Spleen (tissue), 7 donors: ENCODE measurements at regions not wholly inside any gene's neighbourhood (a gene's known extent, or its start where the extent isn't known, plus 50 kb on each side); places are given as distances from the start of the nearest gene placed in this dataset.

Experiments
- CTCF ChIP-seq, 11 experiments: fragments of 200-600 bp in 7 of 11; fragments of 450-650 bp in 4 of 11; sonication (generic) in 4 of 11; IDR thresholded peaks in 8 of 11; conservative IDR thresholded peaks in 3 of 11; 1 replicate in 7 of 11; 2 replicates in 4 of 11; pipeline versions ENCODE4 v1.4.0 to v1.8.0; 2016 to 2021; ENCODE audit warnings: antibody characterized with exemption in 11 of 11, inconsistent platforms in 4 of 11, mild to moderate bottlenecking in 1 of 11
- POLR2A ChIP-seq, 3 donors: fragments of 450-650 bp; IDR thresholded peaks; one replicate each; pipeline ENCODE4 v1.5.1; 2017; ENCODE audit warnings: antibody characterized with exemption in 3 of 3, mild to moderate bottlenecking in 1 of 3
- POLR2AphosphoS5 ChIP-seq, 3 donors: sonication (generic); formaldehyde crosslinking; IDR thresholded peaks; one replicate each; pipeline ENCODE4 v1.5.1; 2017; ENCODE audit warnings: antibody characterized with exemption in 3 of 3
- donor health status: DM: no; HTN: no; CAD: no; lungs with moderate emphysema.
- donor health status: DM: no; HTN: no; CAD: no.
- donor health status: DM: no; HTN: no; CAD: no.

GRCh38 chr11:121696177-121696871, 243.6 kb upstream of the SORL1-AS1 start:
- TF ChIP-seq CTCF (IDR thresholded peaks at IDR 0.05 in 8 of 11, conservative IDR thresholded peaks at IDR 0.05 in 3 of 11) (no peak), POLR2A (IDR thresholded peaks at IDR 0.05) (no peak), POLR2AphosphoS5 (IDR thresholded peaks at IDR 0.05) (no peak)
